Ovary (tissue), 7 donors: ENCODE measurements at regions not wholly inside any gene's neighbourhood (a gene's known extent, or its start where the extent isn't known, plus 50 kb on each side); places are given as distances from the start of the nearest gene placed in this dataset.

Source experiments
- DNase-seq, 5 donors: peaks; one replicate each; pipeline ENCODE4 v3.0.0-alpha.2; 2019 to 2020
- H3K27ac ChIP-seq, 2 donors: fragments of 200-600 bp; one replicate each; pipeline versions ENCODE4 v1.5.1 to v1.8.0; 2019 to 2022
- H3K27me3 ChIP-seq: fragments of 200-600 bp; one replicate; pipeline ENCODE4 v1.8.0; 2022
- H3K36me3 ChIP-seq: fragments of 200-600 bp; sonication (generic); one replicate; pipeline ENCODE4 v1.5.1; 2019
- H3K4me1 ChIP-seq: one replicate; pipeline ENCODE4 v1.8.1; 2013; ENCODE audit warnings: mild to moderate bottlenecking, moderate library complexity; ENCODE audit not compliant: insufficient read depth
- H3K4me3 ChIP-seq: fragments of 200-600 bp; sonication (generic); one replicate; pipeline ENCODE4 v1.5.1; 2017
- H3K9me3 ChIP-seq, 2 donors: fragments of 200-600 bp in 1 of 2; sonication (generic) in 1 of 2; one replicate each; pipeline versions ENCODE4 v1.5.1 to v1.8.1; 2013 to 2019; ENCODE audit warnings: mild to moderate bottlenecking in 1 of 2, moderate library complexity in 1 of 2
- CTCF ChIP-seq, 3 donors: fragments of 450-650 bp in 2 of 3; fragments of 200-600 bp in 1 of 3; IDR thresholded peaks; one replicate each; pipeline versions ENCODE4 v1.5.1 to v1.8.0; 2016 to 2022; ENCODE audit warnings: antibody characterized with exemption in 3 of 3, mild to moderate bottlenecking in 1 of 3
- EP300 ChIP-seq: sonication (generic); formaldehyde crosslinking; IDR thresholded peaks from one replicate; pipeline ENCODE4 v1.6.1; 2017; ENCODE audit warnings: antibody characterized with exemption
- POLR2A ChIP-seq: fragments of 450-650 bp; IDR thresholded peaks from one replicate; pipeline ENCODE4 v1.6.1; 2017; ENCODE audit warnings: antibody characterized with exemption, mild to moderate bottlenecking, moderate library complexity
- WGBS, 3 donors: extraction: QIAGEN DNeasy Blood & Tissue Kit in 1 of 3; methylation state at CpG; one replicate each; pipeline versions ENCODE4 v1.1.5 to v1.1.7; 2013 to 2017; 5-methylcytosine and 5-hydroxymethylcytosine counted together
- intact Hi-C, 4 donors: fragments of 100-400 bp; cut with DNase I; formaldehyde crosslinking; loops; one replicate each; pipeline versions ENCODE4 v1.11.0 to v1.15.1; 2022 to 2023
- donor health status: DM: no; HTN: no; CAD: no; lungs with moderate emphysema.
- donor health status: DM: no; HTN: no; CAD: no.
- donor health status: Bipolar disorder and iron deficiency.
- donor health status: DM: no; HTN: no; CAD: no.
- donor health status: DM: yes; HTN: yes; CAD: no.

DNA sequence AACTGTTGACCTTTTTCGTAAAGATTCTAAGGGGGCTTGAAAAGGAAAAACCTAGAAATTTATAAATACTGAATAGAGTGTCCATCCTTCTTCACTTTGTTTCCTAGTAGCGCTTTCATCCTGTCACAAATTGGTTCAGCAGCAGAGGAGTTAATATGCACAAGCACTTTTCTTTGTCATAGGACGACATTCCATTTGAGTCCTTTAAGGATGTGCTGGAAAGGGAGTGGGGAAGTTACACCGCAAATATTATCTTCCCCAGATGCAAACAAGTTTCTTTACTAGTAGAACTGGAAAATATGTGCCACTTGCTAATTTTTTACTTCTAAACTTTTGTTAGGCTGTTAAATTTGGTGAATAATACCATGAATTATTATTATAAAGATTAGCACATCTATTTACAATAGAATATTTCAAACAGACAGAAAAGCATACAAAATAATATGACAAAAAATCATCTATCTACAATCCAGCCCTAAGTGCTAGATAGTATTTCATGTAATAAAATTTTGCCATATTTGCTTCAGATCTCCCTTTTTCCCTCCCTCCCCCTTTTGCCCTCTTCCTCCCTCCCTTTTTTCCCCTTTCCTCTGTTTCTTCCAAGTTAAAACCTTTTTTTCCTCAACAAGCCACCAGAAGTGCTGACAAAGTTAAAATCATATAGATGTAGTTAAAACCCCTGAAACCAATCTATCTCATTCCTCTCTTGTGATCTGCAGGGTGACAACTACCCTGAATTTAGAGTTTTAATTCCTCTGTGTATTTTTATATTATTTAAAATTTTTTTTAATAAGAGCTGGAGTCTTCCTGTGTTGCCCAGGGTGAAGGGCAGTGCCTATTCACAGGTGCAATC lies 50.5 kb upstream of the MAP4K3 start:
- no peak for DNase-seq
- Histone ChIP-seq H3K4me3 (no peak overlapping the region), H3K9me3 (no peaks in the 10 kb centered on the region), H3K36me3 (no peaks in the 10 kb centered on the region), H3K27me3 (no peaks in the 10 kb centered on the region), H3K4me1 (peaks cover 9% of the 10 kb centered on the region), H3K27ac (no peak overlapping the region)
- TF ChIP-seq POLR2A, result no peak
- no peak for TF ChIP-seq EP300
- TF ChIP-seq CTCF (IDR thresholded peaks at IDR 0.05), result no peak
- 21 to 25% (median 24%) methylated on average over 4 of the region's 4 CpGs for WGBS, 3 donors
- intact Hi-C loops, result no loop called here

DNA sequence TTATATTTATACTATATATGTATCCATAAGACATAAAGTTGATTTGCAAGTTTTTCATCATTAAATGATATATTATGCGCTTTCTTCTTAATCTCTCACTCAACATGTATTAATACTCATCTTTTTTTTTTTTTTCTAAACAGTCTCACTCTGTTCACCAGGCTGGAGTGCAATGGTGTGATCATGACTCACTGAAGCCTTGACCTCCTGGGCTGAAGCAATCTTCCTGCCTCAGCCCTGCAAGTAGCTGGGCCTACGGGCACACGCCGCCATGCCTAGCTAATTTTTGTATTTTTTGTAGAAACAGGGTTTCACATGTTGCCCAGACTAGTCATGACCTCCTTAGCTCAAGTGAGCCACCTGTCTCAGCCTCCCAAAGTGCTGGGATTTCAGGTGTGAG lies 51.4 kb upstream of the MAP4K3 start:
- no peaks in the 10 kb centered on the region for H3K27me3 ChIP-seq
- no peak overlapping the region for H3K27ac ChIP-seq
- no peak for TF ChIP-seq EP300
- no peaks in the 10 kb centered on the region for H3K9me3 ChIP-seq
- H3K4me3 ChIP-seq, result no peak overlapping the region
- intact Hi-C loops, result no loop called here
- peak; percentile 45 to 75 (median 60) for DNase-seq
- peaks cover 9% of the 10 kb centered on the region for H3K4me1 ChIP-seq
- 42 to 59% (median 52%) methylated on average over 4 of the region's 4 CpGs for WGBS, 3 donors
- no peaks in the 10 kb centered on the region for H3K36me3 ChIP-seq

- intact Hi-C loops, result no loop called here
- TF ChIP-seq CTCF (IDR thresholded peaks at IDR 0.05) (no peak), POLR2A (no peak), EP300 (no peak)
- no peaks in the 10 kb centered on the region for H3K27me3 ChIP-seq
- DNase-seq, result no peak
- H3K4me3 ChIP-seq, result no peak overlapping the region
- H3K9me3 ChIP-seq, result no peaks in the 10 kb centered on the region
- peaks cover 6% of the 10 kb centered on the region for H3K4me1 ChIP-seq
- 95 to 97% (median 95%) methylated on average over 4 of the region's 4 CpGs for WGBS, 3 donors
- no peak overlapping the region for H3K27ac ChIP-seq
- H3K36me3 ChIP-seq, result no peaks in the 10 kb centered on the region
Observed at GRCh38 chr2:39490586-39490985, 53.5 kb upstream of the MAP4K3 start.

GRCh38 chr2:39491653-39492052 lies 54.6 kb upstream of the MAP4K3 start:
- no peak for DNase-seq
- TF ChIP-seq EP300, result no peak
- TF ChIP-seq CTCF (IDR thresholded peaks at IDR 0.05), result no peak
- TF ChIP-seq POLR2A, result no peak
- no peaks in the 10 kb centered on the region for H3K9me3 ChIP-seq
- no peaks in the 10 kb centered on the region for H3K36me3 ChIP-seq
- H3K27me3 ChIP-seq, result no peaks in the 10 kb centered on the region
- H3K4me1 ChIP-seq, result peaks cover 6% of the 10 kb centered on the region
- 93 to 94% (median 93%) methylated on average over 4 of the region's 4 CpGs for WGBS, 3 donors
- no peak overlapping the region for H3K27ac ChIP-seq
- no peak overlapping the region for H3K4me3 ChIP-seq
- intact Hi-C loops, result no loop called here

DNA sequence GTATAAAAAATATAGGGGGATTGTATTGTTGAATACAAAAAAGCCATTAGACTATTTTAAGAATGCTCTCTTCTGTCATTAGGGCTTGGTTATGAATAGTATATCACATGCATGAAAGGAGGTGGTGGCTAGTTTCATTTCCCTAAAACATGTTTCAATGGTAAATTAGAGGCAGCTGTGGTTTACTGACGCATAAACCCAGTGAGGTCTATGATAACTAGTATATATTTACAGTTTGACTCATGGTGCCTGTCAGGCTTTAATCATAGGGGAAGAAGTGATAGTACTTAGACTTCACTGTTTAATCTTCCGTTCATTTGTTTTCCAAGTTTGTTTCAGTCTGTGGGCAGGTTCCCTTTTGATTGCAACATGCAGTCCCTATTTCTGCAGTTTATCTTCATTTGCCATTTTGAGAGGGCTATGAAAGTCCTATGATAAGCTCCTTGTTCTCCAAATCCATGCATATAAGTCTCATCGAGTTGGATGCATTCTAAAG lies 55.1 kb upstream of the MAP4K3 start:
- Histone ChIP-seq H3K27ac (no peak overlapping the region), H3K36me3 (no peaks in the 10 kb centered on the region), H3K4me3 (no peak overlapping the region), H3K4me1 (peaks cover 6% of the 10 kb centered on the region), H3K9me3 (no peaks in the 10 kb centered on the region), H3K27me3 (no peaks in the 10 kb centered on the region)
- WGBS, 3 donors, result 9 to 21% (median 13%) methylated on average over 3 of the region's 3 CpGs
- intact Hi-C loops, result no loop called here
- no peak for DNase-seq
- TF ChIP-seq CTCF (IDR thresholded peaks at IDR 0.05) (no peak), EP300 (no peak), POLR2A (no peak)
